T follicular helper cell (primary cell): ENCODE measurements at regions not wholly inside any gene's neighbourhood (a gene's known extent, or its start where the extent isn't known, plus 50 kb on each side); places are given as distances from the start of the nearest gene placed in this dataset.
"Not testable (repeated sequence)": the region's sequence is repeated elsewhere in the genome, so short reads cannot be mapped to it uniquely, and the experiment has no call there.

Source experiments
- DNase-seq: peaks from one replicate; pipeline ENCODE4 v3.0.0-alpha.2; 2020; ENCODE audit warnings: low read depth

- DNase-seq: not testable (repeated sequence)
Measured at GRCh38 chr15:22200417-22200816, 120.1 kb downstream of the OR4M2 start.

GRCh38 chr15:22201993-22202659 is 121.8 kb downstream of the OR4M2 start:
- DNase-seq: not testable (repeated sequence)

GRCh38 chr15:22203208-22203607 is 122.9 kb downstream of the OR4M2 start:
- DNase-seq: not testable (repeated sequence)

- not testable (repeated sequence) for DNase-seq
Measured at GRCh38 chr15:22209086-22209485, 128.8 kb downstream of the OR4M2 start.

- not testable (repeated sequence) for DNase-seq
Measured at GRCh38 chr15:22222596-22222995, 142.3 kb downstream of the OR4M2 start.

- no peak for DNase-seq
Measured at GRCh38 chr15:22224241-22224671, 143.9 kb downstream of the OR4M2 start.

- not testable (repeated sequence) for DNase-seq
Measured at GRCh38 chr15:22224961-22225360, 144.6 kb downstream of the OR4M2 start.

- DNase-seq: no peak
Measured at GRCh38 chr15:22226034-22226790, 145.9 kb downstream of the OR4M2 start.

- DNase-seq: no peak
Measured at GRCh38 chr15:22227411-22228100, 147.2 kb downstream of the OR4M2 start.

- DNase-seq: no peak
Measured at GRCh38 chr15:22228101-22228762, 147.9 kb downstream of the OR4M2 start.

- DNase-seq: no peak
Measured at GRCh38 chr15:22229990-22230819, 149.9 kb downstream of the OR4M2 start.

GRCh38 chr15:22231603-22232002 is 151.3 kb downstream of the OR4M2 start:
- DNase-seq: no peak

GRCh38 chr15:22232675-22233074 is 152.3 kb downstream of the OR4M2 start:
- DNase-seq: no peak

- DNase-seq: not testable (repeated sequence)
Measured at GRCh38 chr15:22235261-22235930, 155.1 kb downstream of the OR4M2 start.

GRCh38 chr15:22236469-22236868 is 156.1 kb downstream of the OR4M2 start:
- no peak for DNase-seq

- DNase-seq: no peak
Measured at GRCh38 chr15:22237891-22238275, 157.6 kb downstream of the OR4M2 start.

GRCh38 chr15:22238276-22238958 is 158.1 kb downstream of the OR4M2 start:
- DNase-seq: not testable (repeated sequence)

GRCh38 chr15:22238959-22239805 is 158.9 kb downstream of the OR4M2 start:
- DNase-seq: not testable (repeated sequence)

GRCh38 chr15:22239806-22240180 is 159.5 kb downstream of the OR4M2 start:
- DNase-seq: no peak
